Right lobe of liver (tissue), 6 donors: ENCODE measurements at regions not wholly inside any gene's neighbourhood (a gene's known extent, or its start where the extent isn't known, plus 50 kb on each side); places are given as distances from the start of the nearest gene placed in this dataset.

Experiments
- ATAC-seq, 4 donors: fragments of 200-7000 bp; cut with Tn5 transposase; one replicate each; pipeline ENCODE4 v1.9.1; 2020; ENCODE audit warnings: mild to moderate bottlenecking in 4 of 4, moderate library complexity in 4 of 4
- DNase-seq, 3 donors: peaks; one replicate each; pipeline ENCODE4 v3.0.0-alpha.2; 2020
- H3K27ac ChIP-seq, 3 donors: fragments of 200-600 bp; one replicate each; pipeline ENCODE4 v1.8.0; 2022
- H3K27me3 ChIP-seq, 2 donors: fragments of 200-600 bp; one replicate each; pipeline ENCODE4 v1.8.0; 2022
- H3K36me3 ChIP-seq, 4 donors: fragments of 200-600 bp; sonication (generic) in 1 of 4; one replicate each; pipeline versions ENCODE4 v1.5.1 to v1.8.0; 2017 to 2022; ENCODE audit warnings: control low read depth in 1 of 4
- H3K4me1 ChIP-seq, 4 donors: fragments of 200-600 bp; sonication (generic) in 1 of 4; one replicate each; pipeline versions ENCODE4 v1.5.1 to v1.8.0; 2017 to 2022; ENCODE audit warnings: control low read depth in 1 of 4
- H3K4me3 ChIP-seq, 3 donors: fragments of 200-600 bp; one replicate each; pipeline ENCODE4 v1.8.0; 2022
- H3K9me3 ChIP-seq, 4 donors: fragments of 200-600 bp; sonication (generic) in 1 of 4; one replicate each; pipeline versions ENCODE4 v1.5.1 to v1.8.0; 2017 to 2022; ENCODE audit warnings: control low read depth in 1 of 4
- POLR2A ChIP-seq: fragments of 450-650 bp; IDR thresholded peaks from one replicate; pipeline ENCODE4 v1.6.1; 2017; ENCODE audit warnings: antibody characterized with exemption, mild to moderate bottlenecking
- WGBS: methylation state at CpG from one replicate; pipeline ENCODE4 v1.1.6; 2018; ENCODE audit warnings: low coverage, low lambda C conversion rate; ENCODE audit not compliant: insufficient coverage; ENCODE audit errors: missing lambda C conversion rate; 5-methylcytosine and 5-hydroxymethylcytosine counted together
- intact Hi-C, 2 donors: fragments of 100-400 bp; cut with DNase I; formaldehyde crosslinking; loops; one replicate each; pipeline versions ENCODE4 v1.11.2 to v1.14.1; 2022
- TF ChIP-seq, protein P1 (sequence below), 4 donors: fragments of 200-600 bp in 3 of 4; fragments of 450-650 bp in 1 of 4; IDR thresholded peaks; one replicate each; pipeline versions ENCODE4 v1.5.1 to v1.8.0; 2016 to 2022; ENCODE audit warnings: antibody characterized with exemption in 4 of 4, mild to moderate bottlenecking in 2 of 4
- donor health status: DM: no; HTN: yes; CAD: no.
- donor health status: DM: no; HTN: no; CAD: no.
- donor health status: DM: no; HTN: no; CAD: no.
- donor health status: DM: no; HTN: yes; CAD: no.
- donor health status: DM: no; HTN: yes; CAD: no.

DNA sequence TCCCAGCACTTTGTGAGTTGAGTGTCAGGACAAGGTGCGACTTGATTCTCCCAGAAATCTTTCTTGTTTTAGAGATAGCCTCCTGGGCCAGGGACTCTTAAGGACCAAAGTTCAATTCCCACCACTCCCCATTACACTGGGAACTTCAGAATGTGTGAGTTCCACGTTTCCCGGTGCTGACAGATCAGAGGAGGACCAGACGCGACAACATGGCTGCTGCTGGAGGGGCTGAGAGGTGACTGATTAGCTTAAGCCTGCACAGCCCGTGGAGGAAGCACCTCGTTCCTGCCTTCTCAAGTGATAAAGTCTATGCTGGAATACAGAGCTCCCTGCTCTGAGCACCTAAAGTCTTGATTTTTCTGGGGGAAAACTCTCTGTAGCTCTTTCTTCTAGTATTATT is 175.2 kb upstream of the FERMT1 start:
- DNase-seq (no peak), ATAC-seq (no peak)
- TF ChIP-seq, protein P1, sequence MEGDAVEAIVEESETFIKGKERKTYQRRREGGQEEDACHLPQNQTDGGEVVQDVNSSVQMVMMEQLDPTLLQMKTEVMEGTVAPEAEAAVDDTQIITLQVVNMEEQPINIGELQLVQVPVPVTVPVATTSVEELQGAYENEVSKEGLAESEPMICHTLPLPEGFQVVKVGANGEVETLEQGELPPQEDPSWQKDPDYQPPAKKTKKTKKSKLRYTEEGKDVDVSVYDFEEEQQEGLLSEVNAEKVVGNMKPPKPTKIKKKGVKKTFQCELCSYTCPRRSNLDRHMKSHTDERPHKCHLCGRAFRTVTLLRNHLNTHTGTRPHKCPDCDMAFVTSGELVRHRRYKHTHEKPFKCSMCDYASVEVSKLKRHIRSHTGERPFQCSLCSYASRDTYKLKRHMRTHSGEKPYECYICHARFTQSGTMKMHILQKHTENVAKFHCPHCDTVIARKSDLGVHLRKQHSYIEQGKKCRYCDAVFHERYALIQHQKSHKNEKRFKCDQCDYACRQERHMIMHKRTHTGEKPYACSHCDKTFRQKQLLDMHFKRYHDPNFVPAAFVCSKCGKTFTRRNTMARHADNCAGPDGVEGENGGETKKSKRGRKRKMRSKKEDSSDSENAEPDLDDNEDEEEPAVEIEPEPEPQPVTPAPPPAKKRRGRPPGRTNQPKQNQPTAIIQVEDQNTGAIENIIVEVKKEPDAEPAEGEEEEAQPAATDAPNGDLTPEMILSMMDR (IDR thresholded peaks at IDR 0.05): no peak
- TF ChIP-seq POLR2A: no peak
- Histone ChIP-seq H3K4me3 (no peak overlapping the region), H3K4me1 (no peaks in the 10 kb centered on the region), H3K36me3 (no peaks in the 10 kb centered on the region), H3K9me3 (no peaks in the 10 kb centered on the region), H3K27me3 (no peaks in the 10 kb centered on the region), H3K27ac (no peak overlapping the region)
- 56% methylated on average over 7 of the region's 7 CpGs for WGBS
- intact Hi-C loops: no loop called here

DNA sequence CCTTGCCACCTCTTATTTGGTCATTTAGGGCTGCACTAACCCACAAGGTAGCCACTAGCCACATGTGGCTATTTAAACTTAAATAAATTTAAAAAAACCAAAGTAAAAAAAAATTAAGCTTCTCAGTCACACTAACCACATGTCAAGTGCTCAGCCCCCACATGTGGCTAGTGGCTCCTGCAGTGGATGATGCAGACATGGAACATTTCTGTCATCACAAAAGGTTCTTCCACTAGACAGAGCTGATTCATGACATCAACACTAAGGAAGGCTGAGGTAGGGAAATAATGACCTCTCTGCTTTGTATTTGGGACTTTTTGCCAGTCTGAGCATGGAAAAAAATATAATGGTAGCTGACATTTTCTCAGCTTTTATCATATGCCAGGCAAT is 173.0 kb upstream of the FERMT1 start:
- intact Hi-C loops: no loop called here
- no peak for ATAC-seq
- TF ChIP-seq, protein P1 (IDR thresholded peaks at IDR 0.05): no peak
- TF ChIP-seq POLR2A: no peak

DNA sequence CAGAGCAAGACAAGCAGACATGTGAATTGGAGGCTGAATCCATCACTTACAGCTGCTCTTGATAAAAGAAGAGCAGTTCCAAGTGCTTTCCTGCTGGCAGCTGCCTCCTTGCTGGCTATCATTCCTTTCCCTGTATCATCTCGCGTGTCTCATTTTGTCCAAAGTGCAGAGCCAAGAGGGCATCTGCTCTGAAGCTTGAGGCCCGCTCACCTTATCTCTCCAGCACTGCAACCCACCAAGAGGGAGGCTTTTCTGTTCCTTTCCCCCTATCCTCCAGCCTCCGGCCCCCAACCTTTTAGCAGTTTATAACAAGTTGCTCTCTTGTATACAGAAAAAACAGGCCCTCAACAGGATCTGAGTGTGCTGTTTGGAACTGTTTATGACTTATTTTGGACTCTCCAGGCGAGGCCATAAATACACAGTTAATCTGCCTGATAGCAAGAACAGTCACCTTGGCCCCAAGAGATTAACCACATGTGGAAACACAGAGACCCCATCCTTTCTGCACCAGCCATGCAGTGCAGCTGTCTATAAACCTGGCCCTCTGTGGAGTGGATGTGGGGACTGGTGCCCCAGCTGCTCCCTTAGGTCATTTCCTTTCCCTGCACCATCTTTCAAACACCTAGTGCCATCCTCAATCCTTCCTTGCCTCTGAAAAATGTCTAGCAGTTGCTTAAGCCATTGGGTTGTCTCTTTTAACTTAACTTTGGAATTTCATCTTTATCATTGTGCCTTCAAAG is 172.5 kb upstream of the FERMT1 start:
- TF ChIP-seq, protein P1 (IDR thresholded peaks at IDR 0.05): no peak
- no peak for TF ChIP-seq POLR2A
- no peak for DNase-seq

More for the DNA sequence above, 173.0 kb upstream of the FERMT1 start:
- no peak for DNase-seq
- no peak overlapping the region for H3K4me3 ChIP-seq
- no peaks in the 10 kb centered on the region for H3K36me3 ChIP-seq
- no peak overlapping the region for H3K27ac ChIP-seq
- no peaks in the 10 kb centered on the region for H3K4me1 ChIP-seq
- H3K27me3 ChIP-seq: no peaks in the 10 kb centered on the region
- H3K9me3 ChIP-seq: no peaks in the 10 kb centered on the region

DNA sequence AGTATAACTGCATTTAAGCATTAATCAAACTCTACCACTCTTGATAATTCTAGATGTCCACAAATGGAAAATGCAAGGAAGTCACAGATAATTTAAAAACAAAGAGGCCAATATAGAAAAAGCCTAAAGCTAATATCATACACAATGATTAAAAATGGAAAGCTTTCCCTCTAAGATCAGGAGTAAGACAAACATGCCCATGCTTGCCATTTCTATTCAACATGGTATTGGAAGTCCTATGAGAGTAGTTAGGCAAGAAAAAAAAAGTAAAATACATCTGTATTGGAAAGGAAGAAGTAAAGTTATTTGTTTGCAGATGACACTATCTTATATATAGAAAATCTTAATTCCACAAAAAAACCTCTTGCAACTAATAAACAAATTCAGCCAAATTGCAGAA is 164.6 kb upstream of the FERMT1 start:
- no peaks in the 10 kb centered on the region for H3K4me1 ChIP-seq
- no peak for DNase-seq
- intact Hi-C loops: no loop called here
- H3K4me3 ChIP-seq: no peak overlapping the region
- no peak for TF ChIP-seq POLR2A
- TF ChIP-seq, protein P1 (IDR thresholded peaks at IDR 0.05): no peak
- H3K27ac ChIP-seq: no peak overlapping the region
- H3K9me3 ChIP-seq: no peaks in the 10 kb centered on the region
- H3K27me3 ChIP-seq: no peaks in the 10 kb centered on the region
- H3K36me3 ChIP-seq: no peaks in the 10 kb centered on the region
- ATAC-seq: no peak

More for the DNA sequence above, 172.5 kb upstream of the FERMT1 start:
- no peak overlapping the region for H3K4me3 ChIP-seq
- no peaks in the 10 kb centered on the region for H3K9me3 ChIP-seq
- no peak overlapping the region for H3K27ac ChIP-seq
- no peaks in the 10 kb centered on the region for H3K27me3 ChIP-seq
- intact Hi-C loops: no loop called here
- no peaks in the 10 kb centered on the region for H3K4me1 ChIP-seq
- ATAC-seq: no peak
- H3K36me3 ChIP-seq: no peaks in the 10 kb centered on the region
- 39% methylated on average over 4 of the region's 5 CpGs for WGBS

DNA sequence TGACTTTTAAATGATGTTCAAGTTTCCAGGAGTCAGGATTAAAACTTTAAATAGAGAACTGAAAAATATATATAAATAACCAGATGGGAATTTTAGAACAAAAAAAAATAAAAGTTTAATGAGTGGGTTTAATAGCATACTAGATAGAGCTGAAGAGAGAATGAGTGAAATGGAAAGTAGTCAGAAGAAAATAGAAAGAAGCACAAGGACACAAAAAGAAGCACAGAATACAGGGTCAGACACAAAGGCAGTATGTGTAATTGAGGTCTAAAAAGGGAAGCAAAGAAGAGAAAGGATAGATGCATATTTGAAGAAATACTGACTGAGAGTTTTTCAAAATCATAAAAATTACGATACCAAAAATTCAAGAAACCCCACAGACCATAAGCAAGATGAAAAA is 159.8 kb upstream of the FERMT1 start:
- ATAC-seq (no peak), DNase-seq (no peak)
- no peaks in the 10 kb centered on the region for H3K4me1 ChIP-seq
- H3K9me3 ChIP-seq: no peaks in the 10 kb centered on the region
- intact Hi-C loops: no loop called here
- TF ChIP-seq, protein P1 (IDR thresholded peaks at IDR 0.05): no peak
- no peak for TF ChIP-seq POLR2A
- H3K36me3 ChIP-seq: no peaks in the 10 kb centered on the region
- no peak overlapping the region for H3K4me3 ChIP-seq
- WGBS: 68% methylated on average over 1 of the region's 1 CpG
- H3K27me3 ChIP-seq: no peaks in the 10 kb centered on the region
- no peak overlapping the region for H3K27ac ChIP-seq
